ENCODE measurements at regions not wholly inside any gene's neighbourhood (a gene's known extent, or its start where the extent isn't known, plus 50 kb on each side); places are given as distances from the start of the nearest gene placed in this dataset.

DNA sequence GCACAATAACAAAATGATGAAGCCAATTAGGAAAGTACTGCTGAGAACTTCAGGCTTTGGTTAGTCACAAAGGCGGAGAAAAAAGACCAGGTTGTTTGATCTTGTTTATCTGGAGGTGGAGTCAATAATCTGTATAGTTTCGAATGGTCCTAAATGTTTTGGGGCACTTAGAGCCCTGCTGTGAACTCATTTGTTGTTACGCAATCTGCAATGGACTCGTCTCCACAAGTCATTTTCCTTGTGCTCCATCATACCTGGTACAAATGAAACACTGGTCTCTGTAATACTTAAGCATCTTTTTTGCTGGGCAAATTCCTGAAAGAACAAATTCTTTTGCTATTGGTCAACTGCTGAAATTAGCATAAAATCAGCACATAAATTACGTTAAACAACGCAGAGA is 430.5 kb downstream of the GATA3 start:
- no peak for DNase-seq
- Histone ChIP-seq H3K9me2 (ENCODE audit: insufficient read depth) (no peaks in the 10 kb centered on the region), H4K20me1 (ENCODE audit: insufficient read depth) (no peaks in the 10 kb centered on the region), H3K4me1 (replicated peaks; ENCODE audit: insufficient read depth) (no peaks in the 10 kb centered on the region), H3K27ac (no peak overlapping the region), H3K9me3 (ENCODE audit: insufficient read depth, low read depth) (no peaks in the 10 kb centered on the region), H3K4me2 (no peak overlapping the region), H3K36me3 (ENCODE audit: low read depth) (no peaks in the 10 kb centered on the region), H3K79me2 (ENCODE audit: low read depth) (no peaks in the 10 kb centered on the region), H3F3A (ENCODE audit: insufficient read depth, low read depth) (no peaks in the 10 kb centered on the region), H3K4me3 (no peak overlapping the region), H3K27me3 (ENCODE audit: insufficient read depth, low read depth) (no peaks in the 10 kb centered on the region), H2AFZ (no peak overlapping the region)
- no peak for TF ChIP-seq EZH2 (IDR thresholded peaks at IDR 0.05; ENCODE audit: low read depth)
- TF ChIP-seq, protein P1, sequence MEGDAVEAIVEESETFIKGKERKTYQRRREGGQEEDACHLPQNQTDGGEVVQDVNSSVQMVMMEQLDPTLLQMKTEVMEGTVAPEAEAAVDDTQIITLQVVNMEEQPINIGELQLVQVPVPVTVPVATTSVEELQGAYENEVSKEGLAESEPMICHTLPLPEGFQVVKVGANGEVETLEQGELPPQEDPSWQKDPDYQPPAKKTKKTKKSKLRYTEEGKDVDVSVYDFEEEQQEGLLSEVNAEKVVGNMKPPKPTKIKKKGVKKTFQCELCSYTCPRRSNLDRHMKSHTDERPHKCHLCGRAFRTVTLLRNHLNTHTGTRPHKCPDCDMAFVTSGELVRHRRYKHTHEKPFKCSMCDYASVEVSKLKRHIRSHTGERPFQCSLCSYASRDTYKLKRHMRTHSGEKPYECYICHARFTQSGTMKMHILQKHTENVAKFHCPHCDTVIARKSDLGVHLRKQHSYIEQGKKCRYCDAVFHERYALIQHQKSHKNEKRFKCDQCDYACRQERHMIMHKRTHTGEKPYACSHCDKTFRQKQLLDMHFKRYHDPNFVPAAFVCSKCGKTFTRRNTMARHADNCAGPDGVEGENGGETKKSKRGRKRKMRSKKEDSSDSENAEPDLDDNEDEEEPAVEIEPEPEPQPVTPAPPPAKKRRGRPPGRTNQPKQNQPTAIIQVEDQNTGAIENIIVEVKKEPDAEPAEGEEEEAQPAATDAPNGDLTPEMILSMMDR (conservative IDR thresholded peaks at IDR 0.05): no peak
- intact Hi-C loops (cut with micrococcal nuclease; ENCODE audit: unreplicated experiment): no loop called here
- ChIA-PET POLR2A (ENCODE audit: unreplicated experiment) (no interaction called here), CTCF (no interaction called here)
- BruUV-seq (replicated peaks): no TSS peak

DNA sequence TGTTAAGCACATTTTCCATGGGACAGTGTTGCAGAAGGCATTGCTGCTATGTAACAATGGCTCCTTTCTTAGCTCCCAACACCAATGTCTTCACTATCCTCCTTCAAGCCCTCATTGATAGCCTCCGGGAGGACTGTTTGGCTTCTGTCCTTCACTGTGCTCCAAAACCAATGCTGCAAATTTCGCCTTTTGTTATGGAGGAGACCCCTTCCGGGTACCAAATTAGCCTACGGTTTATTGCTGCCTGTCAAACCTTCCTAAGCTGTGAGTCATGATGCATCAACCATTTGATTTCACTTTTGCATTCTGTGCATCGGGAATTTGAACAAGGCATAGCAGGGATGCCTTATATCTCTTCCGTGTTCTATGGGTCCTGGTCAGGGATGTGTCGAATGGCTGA is 432.9 kb downstream of the GATA3 start:
- no peak overlapping the region for H3K4me2 ChIP-seq
- no peaks in the 10 kb centered on the region for H3K9me3 ChIP-seq (ENCODE audit: insufficient read depth, low read depth)
- ChIA-PET CTCF (no interaction called here), POLR2A (ENCODE audit: unreplicated experiment) (no interaction called here)
- no peaks in the 10 kb centered on the region for H3K27me3 ChIP-seq (ENCODE audit: insufficient read depth, low read depth)
- H4K20me1 ChIP-seq (ENCODE audit: insufficient read depth): no peaks in the 10 kb centered on the region
- DNase-seq: no peak
- H3K9me2 ChIP-seq (ENCODE audit: insufficient read depth): no peaks in the 10 kb centered on the region
- no TSS peak for BruUV-seq (replicated peaks)
- intact Hi-C loops (cut with micrococcal nuclease; ENCODE audit: unreplicated experiment): no loop called here
- H3F3A ChIP-seq (ENCODE audit: insufficient read depth, low read depth): no peaks in the 10 kb centered on the region
- H3K4me3 ChIP-seq: no peak overlapping the region
- TF ChIP-seq EZH2 (IDR thresholded peaks at IDR 0.05; ENCODE audit: low read depth): no peak
- TF ChIP-seq, protein P1 (conservative IDR thresholded peaks at IDR 0.05): no peak
- H3K27ac ChIP-seq: no peak overlapping the region
- no peaks in the 10 kb centered on the region for H3K36me3 ChIP-seq (ENCODE audit: low read depth)
- H3K79me2 ChIP-seq (ENCODE audit: low read depth): no peaks in the 10 kb centered on the region
- no peaks in the 10 kb centered on the region for H3K4me1 ChIP-seq (replicated peaks; ENCODE audit: insufficient read depth)
- no peak overlapping the region for H2AFZ ChIP-seq

DNA sequence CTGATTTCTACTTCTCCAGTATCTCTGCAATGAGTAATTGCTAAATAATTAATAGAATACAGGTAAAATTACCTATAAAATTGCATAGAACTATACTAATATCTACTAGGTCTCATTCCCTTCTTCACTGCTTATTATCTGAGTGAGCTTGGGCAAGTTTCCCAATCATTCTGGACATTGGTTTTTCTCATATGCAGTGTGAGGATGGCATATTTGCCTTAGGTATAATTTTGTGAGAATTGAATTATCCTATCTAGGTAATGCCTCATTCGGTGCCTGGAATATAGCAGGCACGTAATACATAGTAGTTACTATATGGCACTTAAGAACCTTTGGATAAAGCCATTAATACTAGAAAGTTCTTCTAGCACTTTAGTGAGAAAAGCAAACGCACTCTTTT is 434.7 kb downstream of the GATA3 start:
- Histone ChIP-seq H3K27me3 (ENCODE audit: insufficient read depth, low read depth) (no peaks in the 10 kb centered on the region), H3K9me3 (ENCODE audit: insufficient read depth, low read depth) (no peaks in the 10 kb centered on the region), H3K27ac (no peak overlapping the region), H3K4me2 (no peak overlapping the region), H3K4me3 (no peak overlapping the region), H3K4me1 (replicated peaks; ENCODE audit: insufficient read depth) (no peaks in the 10 kb centered on the region), H2AFZ (no peak overlapping the region), H3K79me2 (ENCODE audit: low read depth) (no peaks in the 10 kb centered on the region), H3F3A (ENCODE audit: insufficient read depth, low read depth) (no peaks in the 10 kb centered on the region), H3K36me3 (ENCODE audit: low read depth) (no peaks in the 10 kb centered on the region), H3K9me2 (ENCODE audit: insufficient read depth) (no peaks in the 10 kb centered on the region), H4K20me1 (ENCODE audit: insufficient read depth) (no peaks in the 10 kb centered on the region)
- TF ChIP-seq, protein P1 (conservative IDR thresholded peaks at IDR 0.05): no peak
- TF ChIP-seq EZH2 (IDR thresholded peaks at IDR 0.05; ENCODE audit: low read depth): no peak
- ChIA-PET CTCF (no interaction called here), POLR2A (ENCODE audit: unreplicated experiment) (no interaction called here)
- BruUV-seq (replicated peaks): no TSS peak
- no peak for DNase-seq
- intact Hi-C loops (cut with micrococcal nuclease; ENCODE audit: unreplicated experiment): no loop called here
